ENCODE measurements at regions not wholly inside any gene's neighbourhood (a gene's known extent, or its start where the extent isn't known, plus 50 kb on each side); places are given as distances from the start of the nearest gene placed in this dataset.
"Not testable (repeated sequence)": the region's sequence is repeated elsewhere in the genome, so short reads cannot be mapped to it uniquely, and the experiment has no call there.

DNA sequence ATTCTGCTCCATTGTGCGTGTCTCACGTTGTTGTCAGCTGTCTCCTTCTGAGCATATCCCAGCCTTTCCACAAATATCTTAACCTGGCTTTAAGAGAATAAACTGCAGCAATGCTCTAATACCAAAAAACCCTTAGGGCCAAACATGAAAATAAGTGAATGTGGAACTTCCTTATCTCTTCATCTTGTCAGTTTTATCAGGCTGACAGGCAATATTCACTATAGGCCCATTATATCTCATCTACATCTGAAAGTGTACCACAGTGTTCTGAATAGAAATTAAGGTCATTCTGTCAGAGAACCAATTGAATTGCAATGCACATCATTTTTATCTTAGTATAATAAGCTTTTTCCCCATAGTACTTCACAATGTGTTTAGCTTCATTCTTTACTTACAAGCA lies 933.1 kb upstream of the FBXO33 start:
- no peak for DNase-seq (ENCODE audit: low spot score)

- no peak for DNase-seq (ENCODE audit: low spot score)
Measured at GRCh38 chr14:40362856-40363255, 930.6 kb upstream of the FBXO33 start.

- DNase-seq (ENCODE audit: low spot score): no peak
Measured at GRCh38 chr14:40354754-40355153, 922.5 kb upstream of the FBXO33 start.

DNA sequence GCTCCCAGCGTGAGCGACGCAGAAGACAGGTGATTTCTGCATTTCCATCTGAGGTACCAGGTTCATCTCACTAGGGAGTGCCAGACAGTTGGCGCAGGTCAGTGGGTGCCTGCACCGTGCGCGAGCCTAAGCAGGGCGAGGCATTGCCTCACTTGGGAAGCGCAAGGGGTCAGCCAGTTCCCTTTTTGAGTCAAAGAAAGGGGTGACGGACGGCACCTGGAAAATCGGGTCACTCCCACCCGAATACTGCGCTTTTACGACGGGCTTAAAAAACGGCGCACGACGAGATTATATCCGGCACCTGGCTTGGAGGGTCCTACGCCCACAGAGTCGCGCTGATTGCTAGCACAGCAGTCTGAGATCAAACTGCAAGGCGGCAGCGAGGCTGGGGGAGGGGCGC lies 915.9 kb upstream of the FBXO33 start:
- not testable (repeated sequence) for DNase-seq (ENCODE audit: low spot score)

DNA sequence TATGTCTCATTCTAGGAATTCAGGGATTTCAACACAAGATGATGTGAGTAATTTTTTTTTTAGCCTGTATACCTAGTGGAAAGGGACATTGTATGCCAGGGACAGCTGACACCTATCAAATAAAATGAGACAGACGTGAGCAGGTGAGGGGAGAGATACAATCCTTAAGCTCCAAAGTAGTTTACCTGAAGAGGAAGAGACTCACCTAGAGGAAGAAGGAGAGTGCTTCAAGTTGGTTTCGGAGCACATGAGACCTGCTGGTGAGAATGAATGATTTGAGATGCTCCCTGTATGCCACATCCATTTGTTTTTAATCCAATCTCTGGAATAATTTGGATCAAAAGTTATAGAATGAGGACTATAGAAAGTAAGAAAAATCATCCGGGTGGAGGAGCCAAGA lies 915.4 kb upstream of the FBXO33 start:
- no peak for DNase-seq (ENCODE audit: low spot score)

GRCh38 chr14:40346275-40346674 lies 914.0 kb upstream of the FBXO33 start:
- DNase-seq (ENCODE audit: low spot score): no peak

DNA sequence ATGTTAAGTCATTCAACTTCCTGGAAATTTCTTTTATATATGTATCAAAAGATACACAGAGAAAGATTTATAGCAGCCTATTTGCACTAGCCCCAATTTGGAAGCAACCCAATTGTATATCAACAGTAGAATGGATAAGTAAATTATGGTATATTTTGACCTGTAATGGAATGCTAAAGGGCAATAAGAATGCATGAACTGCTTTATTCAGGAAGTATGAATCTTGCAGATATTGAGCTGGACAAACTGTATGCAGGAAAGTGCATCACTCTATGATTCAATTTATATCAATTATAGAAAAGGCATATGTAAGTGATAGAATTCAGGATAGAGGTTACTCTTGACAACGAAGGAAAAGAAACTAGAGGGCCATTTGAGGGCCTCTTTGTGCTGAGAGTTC lies 913.1 kb upstream of the FBXO33 start:
- DNase-seq (ENCODE audit: low spot score): no peak

- DNase-seq (ENCODE audit: low spot score): no peak
Measured at GRCh38 chr14:40340708-40341107, 908.5 kb upstream of the FBXO33 start.

DNA sequence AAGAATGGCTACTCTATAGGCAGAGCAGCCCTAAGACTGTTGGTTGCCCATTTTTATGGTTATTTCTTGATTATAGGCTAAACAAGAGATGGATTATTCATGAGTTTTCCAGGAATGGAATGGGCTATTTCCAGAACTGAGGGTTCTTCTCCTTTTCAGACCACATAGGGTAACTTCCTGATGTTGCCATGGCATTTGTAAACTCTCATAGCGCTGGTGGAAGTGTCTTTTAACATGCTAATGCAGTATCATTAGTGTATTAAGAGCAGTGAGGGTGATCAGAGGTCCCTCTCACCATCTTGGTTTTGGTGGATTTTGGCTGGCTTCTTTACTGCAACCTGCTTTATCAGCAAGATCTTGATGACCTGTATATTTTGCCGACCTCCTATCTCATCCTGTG lies 904.6 kb upstream of the FBXO33 start:
- no peak for DNase-seq (ENCODE audit: low spot score)

DNA sequence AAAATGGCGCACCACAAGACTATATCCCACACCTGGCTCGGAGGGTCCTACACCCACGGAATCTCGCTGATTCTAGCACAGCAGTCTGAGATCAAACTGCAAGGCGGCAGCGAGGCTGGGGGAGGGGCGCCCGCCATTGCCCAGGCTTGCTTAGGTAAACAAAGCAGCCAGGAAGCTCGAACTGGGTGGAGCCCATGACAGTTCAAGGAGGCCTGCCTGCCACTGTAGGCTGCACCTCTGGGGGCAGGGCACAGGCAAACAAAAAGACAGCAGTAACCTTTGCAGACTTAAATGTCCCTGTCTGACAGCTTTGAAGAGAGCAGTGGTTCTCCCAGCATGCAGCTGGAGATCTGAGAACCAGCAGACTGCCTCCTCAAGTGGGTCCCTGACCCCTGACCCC lies 894.3 kb upstream of the FBXO33 start:
- not testable (repeated sequence) for DNase-seq (ENCODE audit: low spot score)

DNA sequence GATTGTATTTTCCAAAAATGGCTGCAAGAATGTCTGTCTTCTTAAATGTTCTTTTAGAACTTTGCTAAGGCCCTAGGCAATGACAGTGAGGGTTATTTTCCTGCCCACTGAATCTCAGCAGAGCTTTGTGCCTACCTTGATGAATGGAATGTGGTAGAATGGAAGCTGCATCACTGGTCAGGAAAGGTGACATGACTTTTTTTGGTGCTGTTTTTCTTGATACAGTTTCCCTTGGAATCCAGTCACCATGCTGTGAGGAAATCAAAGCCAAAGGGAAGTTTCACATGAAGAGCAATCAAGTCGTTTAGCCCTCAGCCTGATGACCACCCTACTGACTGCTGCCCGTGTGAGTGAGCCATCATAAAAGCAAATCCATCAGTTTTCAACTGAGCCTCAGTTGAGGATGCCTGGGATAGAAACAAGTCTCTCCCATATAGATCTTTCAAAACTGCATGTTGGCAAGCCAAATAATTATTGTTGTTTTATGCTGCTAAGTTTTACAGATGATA lies 886.0 kb upstream of the FBXO33 start:
- no peak for DNase-seq (ENCODE audit: low spot score)

GRCh38 chr14:40317690-40318089 lies 885.5 kb upstream of the FBXO33 start:
- no peak for DNase-seq (ENCODE audit: low spot score)

DNA sequence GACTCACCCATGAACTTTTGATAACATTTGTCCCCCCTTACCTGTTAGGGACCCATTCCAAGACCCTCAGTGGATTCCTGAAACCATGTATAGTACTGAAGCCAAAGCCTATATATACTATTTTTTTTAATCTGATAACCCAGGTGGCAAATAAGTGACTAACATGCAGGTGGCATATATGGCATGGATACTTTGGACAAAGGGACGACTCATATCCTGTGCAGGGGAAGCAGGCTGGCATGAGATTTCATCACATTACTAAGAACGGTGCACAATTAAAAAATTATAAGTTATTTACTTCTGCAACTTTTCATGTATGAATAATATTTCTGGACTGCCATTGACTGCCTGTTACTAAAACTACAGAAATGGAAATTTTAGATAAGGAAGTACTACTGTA lies 880.1 kb upstream of the FBXO33 start:
- no peak for DNase-seq (ENCODE audit: low spot score)

- DNase-seq (ENCODE audit: low spot score): no peak
Measured at GRCh38 chr14:40309124-40309523, 876.9 kb upstream of the FBXO33 start.

GRCh38 chr14:40308240-40308639 lies 876.0 kb upstream of the FBXO33 start:
- no peak for DNase-seq (ENCODE audit: low spot score)

GRCh38 chr14:40296821-40297220 lies 864.6 kb upstream of the FBXO33 start:
- no peak for DNase-seq (ENCODE audit: low spot score)

DNA sequence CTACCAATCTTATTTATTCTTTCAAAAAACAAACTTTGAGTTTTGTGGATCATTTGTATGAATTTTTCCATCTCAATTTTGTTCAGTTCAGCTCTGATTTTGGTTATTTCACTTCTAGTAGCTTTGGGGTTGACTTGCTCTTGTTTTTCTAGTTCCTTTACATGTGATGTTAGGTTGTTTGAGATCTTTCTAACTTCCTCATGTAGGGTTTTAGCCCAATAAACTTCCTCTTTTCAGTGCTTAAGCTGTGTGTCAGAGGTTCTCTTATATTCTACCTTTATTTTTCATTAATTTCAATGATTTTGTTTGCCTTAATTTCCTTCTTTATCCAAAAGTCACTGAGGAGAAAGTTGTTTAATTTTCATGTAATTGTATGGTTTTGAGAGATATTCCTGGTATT lies 860.4 kb upstream of the FBXO33 start:
- no peak for DNase-seq (ENCODE audit: low spot score)

DNA sequence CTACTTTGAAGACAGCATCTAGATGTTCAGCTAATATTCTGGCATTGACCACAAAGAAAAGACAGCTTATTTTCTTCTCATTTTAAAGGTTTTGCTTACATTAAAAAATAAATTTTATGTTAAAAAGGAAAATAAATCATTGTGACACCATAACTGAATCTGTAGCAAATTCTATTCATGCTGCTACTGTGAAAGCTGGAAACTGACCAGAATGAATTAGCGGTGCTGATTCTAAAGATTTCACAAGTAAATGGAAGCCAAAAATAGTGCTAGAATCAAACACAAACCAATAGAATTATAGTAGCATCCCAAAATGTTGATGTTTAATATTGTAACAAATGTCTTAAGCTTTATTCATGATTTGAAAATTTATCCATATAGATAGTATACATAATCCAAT lies 850.0 kb upstream of the FBXO33 start:
- DNase-seq (ENCODE audit: low spot score): no peak

DNA sequence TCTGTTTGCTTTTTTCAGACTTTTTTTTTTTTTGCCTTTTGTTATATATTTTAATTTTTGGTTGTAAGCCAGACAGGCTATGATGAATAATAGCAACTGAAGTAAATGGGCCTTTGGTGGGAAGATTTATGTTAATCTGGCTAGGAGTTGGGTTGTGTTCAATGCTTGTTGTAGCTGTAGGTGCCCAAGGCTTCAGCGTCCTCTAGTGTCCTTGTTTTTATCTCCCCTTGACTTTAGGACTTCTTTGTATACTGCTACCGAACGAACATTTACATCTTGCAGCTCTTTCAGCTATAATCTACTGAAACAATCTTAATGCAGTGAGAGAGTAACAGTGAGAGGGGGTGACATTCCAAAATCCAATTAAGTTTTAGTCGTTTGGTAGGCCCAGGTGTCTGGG lies 848.4 kb upstream of the FBXO33 start:
- DNase-seq (ENCODE audit: low spot score): no peak

DNA sequence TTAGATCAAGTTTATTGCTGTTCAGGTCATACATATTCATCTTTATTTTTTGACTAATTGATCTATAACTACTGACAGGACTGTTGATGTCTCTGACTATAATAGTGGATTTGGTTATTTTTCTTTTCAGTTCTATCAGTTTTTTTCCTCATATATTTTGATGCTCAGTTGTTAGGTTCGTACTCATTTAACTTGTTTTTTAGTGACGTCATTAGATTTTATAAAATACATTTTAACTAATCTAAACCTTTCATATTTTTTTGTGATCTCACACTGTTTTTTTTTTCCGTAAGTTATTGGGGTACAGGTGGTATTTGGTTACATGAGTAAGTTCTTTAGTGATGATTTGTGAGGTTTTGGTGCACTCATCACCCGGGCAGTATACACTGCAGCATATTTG lies 841.2 kb upstream of the FBXO33 start:
- no peak for DNase-seq (ENCODE audit: low spot score)

DNA sequence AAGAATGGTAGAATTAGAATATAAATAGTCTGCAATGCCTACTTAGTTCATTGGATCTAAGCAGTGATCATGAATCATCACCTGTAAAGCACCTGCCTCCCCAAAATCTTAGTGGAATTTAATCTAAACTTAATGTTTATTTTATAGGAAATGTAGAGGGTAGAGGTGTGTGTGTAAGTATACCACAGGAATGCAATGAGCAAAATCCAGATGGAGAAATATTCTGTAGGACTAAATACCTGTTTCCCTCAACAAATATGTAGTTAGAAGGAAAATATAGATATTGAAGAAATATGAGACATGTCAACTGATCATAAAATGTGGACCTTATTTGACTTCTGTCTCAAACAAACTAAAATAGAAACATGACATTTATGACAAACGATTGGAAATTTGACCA lies 839.2 kb upstream of the FBXO33 start:
- no peak for DNase-seq (ENCODE audit: low spot score)

DNA sequence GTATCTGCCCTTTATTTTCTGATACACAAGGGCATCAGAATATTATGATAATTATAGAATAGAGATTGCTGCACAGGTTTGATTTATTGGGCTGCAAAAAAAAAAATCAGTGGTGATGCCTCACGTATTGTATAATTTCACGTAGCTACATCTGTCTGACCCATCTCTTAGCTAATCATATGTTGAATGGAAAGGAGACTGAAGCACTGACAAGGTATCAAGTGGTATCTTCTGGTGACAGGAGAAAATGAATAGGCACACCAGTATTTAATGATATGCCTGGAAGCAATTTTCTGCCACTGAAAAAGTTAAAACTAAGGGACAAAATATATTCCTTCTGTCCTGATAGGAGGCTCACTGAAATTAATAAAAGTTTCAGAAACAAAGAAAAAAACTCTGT lies 837.2 kb upstream of the FBXO33 start:
- no peak for DNase-seq (ENCODE audit: low spot score)

DNA sequence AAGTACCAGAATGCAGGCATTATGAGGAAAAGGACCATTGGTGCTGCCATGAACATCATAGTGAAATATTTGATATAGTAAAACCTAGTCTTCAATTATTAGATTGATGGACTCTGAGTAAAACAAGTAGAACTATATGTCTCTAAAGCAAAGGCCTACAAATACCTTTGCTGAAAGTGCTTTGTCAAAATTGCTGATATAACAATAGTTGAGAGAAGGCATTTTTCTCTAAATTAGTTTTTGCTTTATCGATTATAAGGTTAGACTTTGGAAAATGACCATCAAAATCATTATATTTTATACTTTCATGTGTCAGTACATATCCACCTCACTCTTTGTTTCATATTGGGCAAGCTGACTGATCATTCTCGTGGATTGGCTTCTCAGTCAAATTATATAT lies 836.0 kb upstream of the FBXO33 start:
- no peak for DNase-seq (ENCODE audit: low spot score)

GRCh38 chr14:40265096-40265495 lies 832.9 kb upstream of the FBXO33 start:
- no peak for DNase-seq (ENCODE audit: low spot score)

DNA sequence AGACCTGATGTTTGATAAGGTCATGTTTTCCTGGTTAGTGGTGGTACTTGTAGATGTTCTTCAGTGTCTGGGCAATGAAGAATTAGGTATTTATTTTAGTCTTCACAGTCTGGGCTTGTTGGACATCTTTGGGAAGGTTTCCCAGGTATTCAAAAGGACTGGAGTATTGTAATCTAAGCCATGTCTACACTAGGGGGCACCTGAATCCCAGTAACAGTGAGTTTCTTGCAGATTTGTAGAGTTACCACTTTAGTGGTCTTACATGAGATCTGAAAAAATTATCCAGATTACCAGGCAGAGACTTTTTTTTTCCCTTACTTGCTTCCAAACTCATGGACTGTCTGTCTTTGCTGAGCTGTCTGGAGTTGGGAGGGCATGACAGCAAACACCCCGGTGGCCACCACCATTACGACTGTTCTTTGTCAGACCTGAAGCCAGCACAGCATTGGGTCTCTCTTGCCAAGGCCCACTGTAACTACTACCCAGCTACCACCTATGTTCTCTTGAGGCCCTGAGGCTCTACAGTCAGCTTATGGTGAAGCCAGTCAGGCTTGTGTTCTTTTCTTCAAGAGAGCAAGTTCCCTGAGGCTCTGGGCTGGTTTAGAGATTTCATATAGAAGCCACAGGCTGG lies 820.7 kb upstream of the FBXO33 start:
- DNase-seq (ENCODE audit: low spot score): no peak

Data from cerebellar cortex (tissue), 1 donor.